Activated T-cell treated with anti-CD3 and anti-CD28 coated beads for 1 hour (primary cell): ENCODE measurements at regions not wholly inside any gene's neighbourhood (a gene's known extent, or its start where the extent isn't known, plus 50 kb on each side); places are given as distances from the start of the nearest gene placed in this dataset.
"Not testable (repeated sequence)": the region's sequence is repeated elsewhere in the genome, so short reads cannot be mapped to it uniquely, and the experiment has no call there.

Experiments used
- DNase-seq: peaks from one replicate; pipeline ENCODE4 v3.0.0-alpha.2; 2020; ENCODE audit warnings: low read depth

- DNase-seq = no peak
Observed at GRCh38 chr12:131456301-131457027, 254.4 kb upstream of the SFSWAP start.

GRCh38 chr12:131457028-131457310 lies 253.9 kb upstream of the SFSWAP start:
- DNase-seq = no peak

- no peak for DNase-seq
Observed at GRCh38 chr12:131457331-131458047, 253.4 kb upstream of the SFSWAP start.

GRCh38 chr12:131458048-131458374 lies 252.9 kb upstream of the SFSWAP start:
- DNase-seq = no peak

- no peak for DNase-seq
Observed at GRCh38 chr12:131458931-131459772, 251.7 kb upstream of the SFSWAP start.

GRCh38 chr12:131459773-131460365 lies 251.0 kb upstream of the SFSWAP start:
- no peak for DNase-seq

- no peak for DNase-seq
Observed at GRCh38 chr12:131460520-131460919, 250.4 kb upstream of the SFSWAP start.

- DNase-seq = no peak
Observed at GRCh38 chr12:131461096-131461495, 249.8 kb upstream of the SFSWAP start.

GRCh38 chr12:131463174-131463573 lies 247.7 kb upstream of the SFSWAP start:
- no peak for DNase-seq

GRCh38 chr12:131464081-131464480 lies 246.8 kb upstream of the SFSWAP start:
- no peak for DNase-seq

- DNase-seq = no peak
Observed at GRCh38 chr12:131466306-131466705, 244.6 kb upstream of the SFSWAP start.

GRCh38 chr12:131466932-131467331 lies 244.0 kb upstream of the SFSWAP start:
- no peak for DNase-seq

- no peak for DNase-seq
Observed at GRCh38 chr12:131468206-131468605, 242.7 kb upstream of the SFSWAP start.

GRCh38 chr12:131469945-131470344 lies 240.9 kb upstream of the SFSWAP start:
- DNase-seq = not testable (repeated sequence)

- DNase-seq = no peak
Observed at GRCh38 chr12:131471271-131471905, 239.5 kb upstream of the SFSWAP start.

- DNase-seq = no peak
Observed at GRCh38 chr12:131471946-131472732, 238.8 kb upstream of the SFSWAP start.

GRCh38 chr12:131473261-131473660 lies 237.6 kb upstream of the SFSWAP start:
- DNase-seq = no peak

- DNase-seq = no peak
Observed at GRCh38 chr12:131473741-131474709, 236.9 kb upstream of the SFSWAP start.

GRCh38 chr12:131475012-131475411 lies 235.9 kb upstream of the SFSWAP start:
- not testable (repeated sequence) for DNase-seq

GRCh38 chr12:131477613-131478012 lies 233.3 kb upstream of the SFSWAP start:
- DNase-seq = no peak
